Loucy (cell line): ENCODE measurements at regions not wholly inside any gene's neighbourhood (a gene's known extent, or its start where the extent isn't known, plus 50 kb on each side); places are given as distances from the start of the nearest gene placed in this dataset.

Experiments
- EZH2phosphoT487 ChIP-seq: fragments of 200-600 bp; IDR thresholded peaks from 2 replicates; pipeline ENCODE4 v1.6.1; 2018; ENCODE audit warnings: antibody characterized with exemption, mild to moderate bottlenecking, moderate library complexity, borderline replicate concordance
- TF ChIP-seq, protein P1 (sequence below): fragments of 200-600 bp; sonication (generic); conservative IDR thresholded peaks from 2 replicates; pipeline ENCODE4 v1.5.1; 2014; ENCODE audit warnings: mild to moderate bottlenecking, antibody characterized with exemption, low read length

- TF ChIP-seq, protein P1, sequence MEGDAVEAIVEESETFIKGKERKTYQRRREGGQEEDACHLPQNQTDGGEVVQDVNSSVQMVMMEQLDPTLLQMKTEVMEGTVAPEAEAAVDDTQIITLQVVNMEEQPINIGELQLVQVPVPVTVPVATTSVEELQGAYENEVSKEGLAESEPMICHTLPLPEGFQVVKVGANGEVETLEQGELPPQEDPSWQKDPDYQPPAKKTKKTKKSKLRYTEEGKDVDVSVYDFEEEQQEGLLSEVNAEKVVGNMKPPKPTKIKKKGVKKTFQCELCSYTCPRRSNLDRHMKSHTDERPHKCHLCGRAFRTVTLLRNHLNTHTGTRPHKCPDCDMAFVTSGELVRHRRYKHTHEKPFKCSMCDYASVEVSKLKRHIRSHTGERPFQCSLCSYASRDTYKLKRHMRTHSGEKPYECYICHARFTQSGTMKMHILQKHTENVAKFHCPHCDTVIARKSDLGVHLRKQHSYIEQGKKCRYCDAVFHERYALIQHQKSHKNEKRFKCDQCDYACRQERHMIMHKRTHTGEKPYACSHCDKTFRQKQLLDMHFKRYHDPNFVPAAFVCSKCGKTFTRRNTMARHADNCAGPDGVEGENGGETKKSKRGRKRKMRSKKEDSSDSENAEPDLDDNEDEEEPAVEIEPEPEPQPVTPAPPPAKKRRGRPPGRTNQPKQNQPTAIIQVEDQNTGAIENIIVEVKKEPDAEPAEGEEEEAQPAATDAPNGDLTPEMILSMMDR = no peak
- TF ChIP-seq EZH2phosphoT487 = no peak
Measured at GRCh38 chr3:117471831-117472230, 762.3 kb downstream of the TUSC7 start.
